ENCODE measurements at regions not wholly inside any gene's neighbourhood (a gene's known extent, or its start where the extent isn't known, plus 50 kb on each side); places are given as distances from the start of the nearest gene placed in this dataset.

DNA sequence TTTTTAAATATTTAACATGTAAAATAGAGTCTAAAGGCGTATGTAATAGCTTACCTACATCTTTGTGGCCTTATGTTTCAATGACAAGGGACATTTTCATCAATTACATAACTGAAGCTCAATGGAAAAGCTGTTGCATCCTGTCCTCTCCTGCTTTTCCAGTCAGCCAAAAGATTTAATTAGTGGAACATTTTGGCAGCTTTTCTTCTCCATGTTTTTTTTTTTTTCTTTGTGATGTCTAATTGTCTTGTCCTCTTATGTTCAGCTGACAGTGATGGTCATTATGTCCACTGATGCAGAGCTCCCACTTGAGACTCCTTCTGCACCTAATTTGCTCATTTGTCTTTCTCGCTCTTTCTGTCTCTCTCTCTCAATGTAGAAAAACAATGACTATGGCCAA, 422.2 kb downstream of the GABRG1 start:
- TF ChIP-seq CTCF (IDR thresholded peaks at IDR 0.05) = no peak
- Histone ChIP-seq H3K4me3 (no peak overlapping the region), H3K4me1 (no peaks in the 10 kb centered on the region), H3K27ac (no peak overlapping the region), H3K36me3 (no peaks in the 10 kb centered on the region), H3K27me3 (no peaks in the 10 kb centered on the region), H3K9me3 (no peaks in the 10 kb centered on the region)
- ATAC-seq (no peak), DNase-seq (no peak)
- intact Hi-C loops (cut with DNase I) = no loop called here

- no peak for DNase-seq
- ATAC-seq = peak; percentile 58
- no peak overlapping the region for H3K27ac ChIP-seq
- H3K4me1 ChIP-seq = no peaks in the 10 kb centered on the region
- H3K27me3 ChIP-seq = no peaks in the 10 kb centered on the region
- H3K4me3 ChIP-seq = no peak overlapping the region
- no peaks in the 10 kb centered on the region for H3K36me3 ChIP-seq
- TF ChIP-seq CTCF (IDR thresholded peaks at IDR 0.05) = no peak
- no peaks in the 10 kb centered on the region for H3K9me3 ChIP-seq
- intact Hi-C loops (cut with DNase I) = no loop called here
Measured at GRCh38 chr4:45693746-45694145, 430.1 kb downstream of the GABRG1 start.

DNA sequence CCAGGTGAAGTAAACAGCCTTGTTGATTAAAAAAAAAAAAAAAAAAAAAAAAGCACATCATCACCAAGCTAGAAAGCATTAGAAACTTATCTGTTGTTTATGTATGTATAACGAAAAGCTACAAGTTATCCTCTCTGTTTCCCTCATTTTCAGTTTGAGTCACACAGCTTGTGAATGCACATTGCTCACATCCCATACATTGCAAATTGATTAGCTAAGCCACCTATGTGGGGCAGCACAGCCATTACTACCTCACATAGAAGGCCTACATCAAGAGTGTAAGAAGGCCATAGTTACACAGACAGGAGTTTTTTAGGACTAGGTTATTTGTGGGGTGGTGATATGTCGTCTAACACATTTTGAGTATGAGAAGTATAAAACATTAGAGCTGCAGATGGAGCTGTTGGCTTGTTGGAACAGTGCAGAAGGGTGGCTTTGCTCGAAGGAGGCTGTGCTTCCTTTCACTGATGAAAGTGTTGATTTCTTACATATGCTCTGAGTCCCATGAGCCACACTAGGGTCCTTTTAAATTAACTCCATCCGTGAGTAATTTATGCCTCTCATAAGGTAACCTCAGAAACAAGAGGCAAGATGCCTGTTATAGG, 431.6 kb downstream of the GABRG1 start:
- TF ChIP-seq CTCF (IDR thresholded peaks at IDR 0.05) = no peak
- Histone ChIP-seq H3K36me3 (no peaks in the 10 kb centered on the region), H3K4me3 (no peak overlapping the region), H3K27me3 (no peaks in the 10 kb centered on the region), H3K27ac (no peak overlapping the region), H3K9me3 (no peaks in the 10 kb centered on the region), H3K4me1 (no peaks in the 10 kb centered on the region)
- ATAC-seq = no peak
- intact Hi-C loops (cut with DNase I) = no loop called here
- DNase-seq = no peak

GRCh38 chr4:45688341-45688740, 435.5 kb downstream of the GABRG1 start:
- ATAC-seq (no peak), DNase-seq (no peak)
- Histone ChIP-seq H3K27me3 (no peaks in the 10 kb centered on the region), H3K27ac (no peak overlapping the region), H3K4me1 (no peaks in the 10 kb centered on the region), H3K9me3 (no peaks in the 10 kb centered on the region), H3K4me3 (no peak overlapping the region), H3K36me3 (no peaks in the 10 kb centered on the region)
- TF ChIP-seq CTCF (IDR thresholded peaks at IDR 0.05) = no peak
- intact Hi-C loops (cut with DNase I) = no loop called here

- no peak overlapping the region for H3K27ac ChIP-seq
- DNase-seq (no peak), ATAC-seq (no peak)
- intact Hi-C loops (cut with DNase I) = no loop called here
- H3K9me3 ChIP-seq = no peaks in the 10 kb centered on the region
- H3K36me3 ChIP-seq = no peaks in the 10 kb centered on the region
- H3K4me1 ChIP-seq = no peaks in the 10 kb centered on the region
- no peak for TF ChIP-seq CTCF (IDR thresholded peaks at IDR 0.05)
- no peak overlapping the region for H3K4me3 ChIP-seq
- H3K27me3 ChIP-seq = no peaks in the 10 kb centered on the region
Measured at GRCh38 chr4:45679411-45679810, 444.4 kb downstream of the GABRG1 start.

DNA sequence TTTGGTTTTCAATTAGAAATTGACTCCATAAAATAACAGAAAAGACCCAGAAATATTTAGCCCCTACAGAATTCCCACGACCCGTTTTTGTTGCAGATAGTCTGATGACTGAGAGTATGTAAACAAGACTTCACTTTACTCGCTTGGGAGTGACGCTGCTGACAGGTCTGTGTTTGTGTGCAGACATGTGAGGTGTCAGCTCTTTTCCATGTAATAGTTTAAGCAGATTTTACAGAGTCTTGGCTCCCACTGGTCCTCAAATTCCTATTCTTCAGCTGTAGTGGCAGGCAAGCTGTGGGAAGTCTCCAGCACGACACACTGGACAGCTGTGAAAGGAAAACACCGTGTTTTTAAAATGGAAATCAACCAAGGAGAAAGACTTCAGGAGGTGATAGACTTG, 455.7 kb downstream of the GABRG1 start:
- no peaks in the 10 kb centered on the region for H3K9me3 ChIP-seq
- no peaks in the 10 kb centered on the region for H3K4me1 ChIP-seq
- TF ChIP-seq CTCF (IDR thresholded peaks at IDR 0.05) = no peak
- H3K4me3 ChIP-seq = no peak overlapping the region
- ATAC-seq (no peak), DNase-seq (no peak)
- H3K27me3 ChIP-seq = no peaks in the 10 kb centered on the region
- intact Hi-C loops (cut with DNase I) = no loop called here
- H3K27ac ChIP-seq = no peak overlapping the region
- no peaks in the 10 kb centered on the region for H3K36me3 ChIP-seq

Data from upper lobe of right lung (tissue), 1 donor.